ENCODE measurements at regions not wholly inside any gene's neighbourhood (a gene's known extent, or its start where the extent isn't known, plus 50 kb on each side); places are given as distances from the start of the nearest gene placed in this dataset.

DNA sequence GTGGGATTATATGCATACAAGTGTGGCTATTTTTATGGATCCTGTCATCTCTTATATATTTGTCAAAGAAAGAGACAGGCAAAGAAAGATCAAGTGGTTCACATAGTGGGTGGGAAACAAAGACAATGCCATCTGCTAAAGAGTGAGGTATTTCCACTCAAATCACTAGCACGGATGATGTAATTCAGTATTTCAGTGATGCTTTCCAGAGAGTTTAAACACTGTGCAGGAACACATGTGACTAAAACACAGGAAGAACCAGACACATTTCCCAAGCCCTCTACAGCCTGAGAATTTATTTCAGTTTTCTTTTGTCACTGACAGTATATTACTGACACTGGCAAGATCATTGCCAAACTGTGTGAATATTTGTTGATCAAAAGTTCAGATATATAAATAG lies 885.7 kb upstream of the CELF2 start:
- TF ChIP-seq, protein P1, sequence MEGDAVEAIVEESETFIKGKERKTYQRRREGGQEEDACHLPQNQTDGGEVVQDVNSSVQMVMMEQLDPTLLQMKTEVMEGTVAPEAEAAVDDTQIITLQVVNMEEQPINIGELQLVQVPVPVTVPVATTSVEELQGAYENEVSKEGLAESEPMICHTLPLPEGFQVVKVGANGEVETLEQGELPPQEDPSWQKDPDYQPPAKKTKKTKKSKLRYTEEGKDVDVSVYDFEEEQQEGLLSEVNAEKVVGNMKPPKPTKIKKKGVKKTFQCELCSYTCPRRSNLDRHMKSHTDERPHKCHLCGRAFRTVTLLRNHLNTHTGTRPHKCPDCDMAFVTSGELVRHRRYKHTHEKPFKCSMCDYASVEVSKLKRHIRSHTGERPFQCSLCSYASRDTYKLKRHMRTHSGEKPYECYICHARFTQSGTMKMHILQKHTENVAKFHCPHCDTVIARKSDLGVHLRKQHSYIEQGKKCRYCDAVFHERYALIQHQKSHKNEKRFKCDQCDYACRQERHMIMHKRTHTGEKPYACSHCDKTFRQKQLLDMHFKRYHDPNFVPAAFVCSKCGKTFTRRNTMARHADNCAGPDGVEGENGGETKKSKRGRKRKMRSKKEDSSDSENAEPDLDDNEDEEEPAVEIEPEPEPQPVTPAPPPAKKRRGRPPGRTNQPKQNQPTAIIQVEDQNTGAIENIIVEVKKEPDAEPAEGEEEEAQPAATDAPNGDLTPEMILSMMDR (IDR thresholded peaks at IDR 0.05), result no peak
- TF ChIP-seq POLR2A (IDR thresholded peaks at IDR 0.05), result no peak
